Activated T-helper 2 cell treated with anti-CD3 and anti-CD28 coated beads, Interferon-gamma antibody, Interleukin-2, Interleukin-4, amounts not matched to agents 10 μg/mL and 5 μg/mL and 100 μg/mL, durations not matched to agents 14 hours and 24 hours and 36 hours (primary cell): ENCODE measurements at regions not wholly inside any gene's neighbourhood (a gene's known extent, or its start where the extent isn't known, plus 50 kb on each side); places are given as distances from the start of the nearest gene placed in this dataset.
"Not testable (repeated sequence)": the region's sequence is repeated elsewhere in the genome, so short reads cannot be mapped to it uniquely, and the experiment has no call there.

Experiments
- DNase-seq: peaks from one replicate; pipeline ENCODE4 v3.0.0; 2021; ENCODE audit warnings: low spot score
- H3K27ac Mint-ChIP-seq: one replicate; pipeline ENCODE4 v1.8.0; 2021; ENCODE audit warnings: mixed read lengths
- H3K27me3 Mint-ChIP-seq: one replicate; pipeline ENCODE4 v1.8.0; 2021; ENCODE audit warnings: low read depth, mixed read lengths
- H3K36me3 Mint-ChIP-seq: one replicate; pipeline ENCODE4 v1.8.0; 2021; ENCODE audit warnings: low read depth, mixed read lengths
- H3K4me1 Mint-ChIP-seq: one replicate; pipeline ENCODE4 v1.8.0; 2021; ENCODE audit warnings: low read depth, mixed read lengths
- H3K4me3 Mint-ChIP-seq: one replicate; pipeline ENCODE4 v1.8.0; 2021; ENCODE audit warnings: low read depth, mild to moderate bottlenecking, moderate library complexity, mixed read lengths
- H3K9me3 Mint-ChIP-seq: one replicate; pipeline ENCODE4 v1.8.0; 2021; ENCODE audit warnings: mixed read lengths
- intact Hi-C: fragments of 100-400 bp; cut with micrococcal nuclease; formaldehyde crosslinking; loops from one replicate; pipeline ENCODE4 v1.15.1; 2023

DNA sequence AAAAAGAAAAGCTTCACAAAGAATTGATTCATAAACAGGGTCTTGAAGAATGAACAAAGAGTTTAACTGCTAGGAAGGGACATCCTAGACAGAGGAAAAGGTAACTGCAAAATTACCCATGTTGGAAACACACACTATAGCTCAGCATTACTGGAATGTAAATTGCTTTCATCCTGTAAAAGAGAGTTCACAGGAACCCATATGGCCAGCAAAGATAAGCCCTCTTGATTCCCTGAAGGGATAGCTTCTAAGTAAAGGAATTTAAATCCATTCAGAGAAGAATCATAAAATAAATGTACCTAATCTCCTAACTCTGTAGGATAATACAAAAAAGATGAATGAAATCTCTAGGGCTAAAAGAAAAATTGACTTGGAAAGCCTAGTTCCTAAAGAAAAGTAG lies 107.1 kb upstream of the INTU start:
- H3K9me3 Mint-ChIP-seq: no peaks in the 10 kb centered on the region
- no peaks in the 10 kb centered on the region for H3K27me3 Mint-ChIP-seq
- H3K36me3 Mint-ChIP-seq: no peaks in the 10 kb centered on the region
- H3K4me3 Mint-ChIP-seq: no peak overlapping the region
- H3K4me1 Mint-ChIP-seq: no peaks in the 10 kb centered on the region
- intact Hi-C loops: no loop called here
- no peak overlapping the region for H3K27ac Mint-ChIP-seq
- no peak for DNase-seq

- Mint-ChIP-seq H3K9me3 (no peaks in the 10 kb centered on the region), H3K27ac (no peak overlapping the region), H3K4me1 (no peaks in the 10 kb centered on the region), H3K27me3 (no peaks in the 10 kb centered on the region), H3K4me3 (no peak overlapping the region), H3K36me3 (no peaks in the 10 kb centered on the region)
- no peak for DNase-seq
- intact Hi-C loops: no loop called here
Observed at GRCh38 chr4:127528302-127528701, 104.5 kb upstream of the INTU start.

- H3K27me3 Mint-ChIP-seq, DNase-seq, H3K9me3 Mint-ChIP-seq, H3K36me3 Mint-ChIP-seq, H3K4me3 Mint-ChIP-seq, intact Hi-C loops, H3K27ac Mint-ChIP-seq, H3K4me1 Mint-ChIP-seq: not testable (repeated sequence)
Observed at GRCh38 chr4:127529879-127530278, 102.9 kb upstream of the INTU start.

GRCh38 chr4:127533028-127533700 lies 99.6 kb upstream of the INTU start:
- Mint-ChIP-seq H3K4me1 (no peaks in the 10 kb centered on the region), H3K4me3 (no peak overlapping the region), H3K27me3 (no peaks in the 10 kb centered on the region), H3K9me3 (no peaks in the 10 kb centered on the region), H3K36me3 (no peaks in the 10 kb centered on the region), H3K27ac (no peak overlapping the region)
- no peak for DNase-seq
- intact Hi-C loops: no loop called here

- DNase-seq: no peak
- intact Hi-C loops: no loop called here
- no peaks in the 10 kb centered on the region for H3K9me3 Mint-ChIP-seq
- H3K36me3 Mint-ChIP-seq: no peaks in the 10 kb centered on the region
- H3K27me3 Mint-ChIP-seq: no peaks in the 10 kb centered on the region
- H3K4me1 Mint-ChIP-seq: peaks cover 2% of the 10 kb centered on the region
- H3K4me3 Mint-ChIP-seq: no peak overlapping the region
- H3K27ac Mint-ChIP-seq: no peak overlapping the region
Observed at GRCh38 chr4:127534041-127534825, 98.5 kb upstream of the INTU start.

- Mint-ChIP-seq H3K27ac (no peak overlapping the region), H3K27me3 (peaks cover 2% of the 10 kb centered on the region), H3K4me1 (peaks cover 2% of the 10 kb centered on the region), H3K4me3 (no peak overlapping the region), H3K9me3 (no peaks in the 10 kb centered on the region), H3K36me3 (no peaks in the 10 kb centered on the region)
- no peak for DNase-seq
- intact Hi-C loops: no loop called here
Observed at GRCh38 chr4:127538016-127538415, 94.7 kb upstream of the INTU start.

DNA sequence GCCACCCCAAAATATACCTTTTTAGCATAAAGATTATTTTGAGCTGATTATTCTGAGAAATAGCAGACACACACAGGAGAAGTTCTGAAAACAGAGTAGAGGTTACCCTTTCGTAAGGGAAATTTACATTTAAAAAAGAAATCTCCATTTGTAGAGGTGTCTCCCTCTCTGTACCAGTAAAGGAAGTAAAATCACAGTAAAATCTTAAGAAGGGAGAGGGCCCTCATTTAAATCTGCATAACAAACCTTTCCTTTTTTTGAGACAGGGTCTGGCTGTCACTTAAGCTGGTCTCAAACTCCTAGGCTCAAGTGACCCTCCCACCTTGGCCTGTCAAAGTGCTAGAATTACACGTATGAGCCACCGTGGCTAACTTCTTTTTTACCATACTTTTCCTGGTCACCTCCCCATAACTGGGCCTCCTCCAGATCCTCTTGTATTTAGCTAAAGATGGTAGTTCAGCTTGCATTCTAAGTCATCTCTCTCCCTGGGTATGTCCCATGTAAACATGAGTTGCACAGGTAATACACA lies 92.2 kb upstream of the INTU start:
- no peak for DNase-seq
- Mint-ChIP-seq H3K4me3 (no peak overlapping the region), H3K27me3 (peaks cover 2% of the 10 kb centered on the region), H3K36me3 (no peaks in the 10 kb centered on the region), H3K9me3 (no peaks in the 10 kb centered on the region), H3K27ac (no peak overlapping the region), H3K4me1 (peaks cover 2% of the 10 kb centered on the region)
- intact Hi-C loops: no loop called here

GRCh38 chr4:127545271-127545670 lies 87.5 kb upstream of the INTU start:
- Mint-ChIP-seq H3K27ac (no peak overlapping the region), H3K4me1 (no peaks in the 10 kb centered on the region), H3K36me3 (no peaks in the 10 kb centered on the region), H3K9me3 (no peaks in the 10 kb centered on the region), H3K4me3 (no peak overlapping the region), H3K27me3 (peaks cover 2% of the 10 kb centered on the region)
- no peak for DNase-seq
- intact Hi-C loops: no loop called here

DNA sequence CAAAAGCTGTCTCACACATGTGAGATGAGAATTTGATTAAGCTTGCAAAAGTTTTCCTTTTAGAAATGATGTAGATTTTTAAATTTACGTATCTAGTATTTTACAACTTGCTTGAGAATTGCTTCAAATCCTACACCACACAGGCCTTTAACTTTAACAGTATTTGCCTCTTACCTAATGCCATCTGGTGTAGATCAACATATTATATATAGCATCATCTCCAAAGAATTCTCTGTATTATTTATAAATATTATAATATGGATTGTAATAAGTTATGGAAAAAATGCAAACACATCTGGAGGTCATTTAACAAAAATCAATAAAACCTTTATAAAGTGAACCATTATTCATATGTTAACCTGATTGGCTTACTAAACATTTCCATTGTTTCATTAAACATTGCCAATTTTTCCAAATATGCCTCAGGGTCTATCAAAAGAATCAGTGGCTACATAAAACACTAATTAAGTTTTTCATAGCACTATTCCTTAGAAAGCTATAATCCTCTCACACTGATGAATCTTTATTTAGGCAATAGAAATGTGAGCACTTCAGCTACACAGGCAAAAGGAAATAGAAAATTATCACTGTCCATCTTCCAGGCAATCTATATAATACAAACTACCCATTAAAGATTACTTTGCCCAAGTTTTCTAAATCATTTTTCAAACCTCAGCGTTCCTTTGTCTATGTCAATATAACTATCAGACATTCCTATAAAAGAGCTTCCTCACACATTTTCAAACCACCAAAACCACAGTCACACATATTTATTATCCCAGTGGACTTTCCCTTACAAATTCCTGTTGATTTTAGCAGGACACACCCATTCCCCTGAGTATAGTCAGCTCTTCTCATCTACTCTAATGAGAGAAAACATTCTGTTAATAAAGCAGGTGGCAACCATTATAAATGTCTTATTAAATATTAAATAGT lies 83.5 kb upstream of the INTU start:
- no peaks in the 10 kb centered on the region for H3K9me3 Mint-ChIP-seq
- no peaks in the 10 kb centered on the region for H3K36me3 Mint-ChIP-seq
- no peak for DNase-seq
- no peak overlapping the region for H3K4me3 Mint-ChIP-seq
- intact Hi-C loops: no loop called here
- H3K4me1 Mint-ChIP-seq: no peaks in the 10 kb centered on the region
- H3K27me3 Mint-ChIP-seq: no peaks in the 10 kb centered on the region
- no peak overlapping the region for H3K27ac Mint-ChIP-seq

DNA sequence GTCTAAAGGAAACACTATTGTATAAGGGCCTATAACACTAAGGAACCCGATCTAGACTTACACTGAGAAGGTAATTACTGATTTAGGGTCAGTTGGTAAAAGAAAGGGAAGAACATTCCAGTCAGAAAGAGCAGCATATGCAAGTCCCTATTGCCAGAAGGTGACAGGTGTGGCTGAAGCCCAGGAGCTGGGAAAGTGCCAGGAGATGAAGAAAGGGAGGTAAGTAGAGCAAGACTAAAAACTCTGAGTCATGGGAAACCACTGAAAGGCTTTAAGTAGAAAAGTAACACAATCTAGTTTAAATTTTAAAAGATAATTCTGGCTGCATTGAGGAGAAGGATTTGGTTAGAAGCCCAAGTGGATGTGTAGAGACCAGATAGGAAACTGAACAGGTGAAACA lies 77.7 kb upstream of the INTU start:
- no peak for DNase-seq
- H3K4me3 Mint-ChIP-seq: no peak overlapping the region
- H3K9me3 Mint-ChIP-seq: no peaks in the 10 kb centered on the region
- no peaks in the 10 kb centered on the region for H3K36me3 Mint-ChIP-seq
- H3K27me3 Mint-ChIP-seq: no peaks in the 10 kb centered on the region
- H3K27ac Mint-ChIP-seq: no peak overlapping the region
- H3K4me1 Mint-ChIP-seq: no peaks in the 10 kb centered on the region
- intact Hi-C loops: no loop called here

DNA sequence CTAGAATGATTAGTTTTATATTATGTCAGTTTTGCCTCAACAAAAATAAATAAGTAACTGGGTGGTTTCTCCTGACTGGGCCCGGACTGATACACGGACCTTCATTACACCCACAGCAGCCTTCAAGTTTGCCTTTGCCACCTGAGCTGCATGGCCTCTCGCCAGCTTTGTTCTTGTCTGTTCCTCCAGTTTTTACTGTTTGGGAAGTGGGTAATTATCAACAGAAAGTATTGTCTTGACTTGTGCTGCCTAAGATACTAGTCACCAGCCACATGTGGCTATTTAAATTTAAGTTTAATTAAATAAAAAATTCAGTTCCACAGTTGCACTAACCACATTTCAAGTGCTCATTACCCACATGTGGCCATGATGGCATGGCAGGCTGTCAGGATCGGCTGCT lies 74.7 kb upstream of the INTU start:
- Mint-ChIP-seq H3K4me3 (no peak overlapping the region), H3K9me3 (no peaks in the 10 kb centered on the region), H3K36me3 (no peaks in the 10 kb centered on the region), H3K27ac (no peak overlapping the region), H3K4me1 (no peaks in the 10 kb centered on the region), H3K27me3 (no peaks in the 10 kb centered on the region)
- DNase-seq: no peak
- intact Hi-C loops: no loop called here

DNA sequence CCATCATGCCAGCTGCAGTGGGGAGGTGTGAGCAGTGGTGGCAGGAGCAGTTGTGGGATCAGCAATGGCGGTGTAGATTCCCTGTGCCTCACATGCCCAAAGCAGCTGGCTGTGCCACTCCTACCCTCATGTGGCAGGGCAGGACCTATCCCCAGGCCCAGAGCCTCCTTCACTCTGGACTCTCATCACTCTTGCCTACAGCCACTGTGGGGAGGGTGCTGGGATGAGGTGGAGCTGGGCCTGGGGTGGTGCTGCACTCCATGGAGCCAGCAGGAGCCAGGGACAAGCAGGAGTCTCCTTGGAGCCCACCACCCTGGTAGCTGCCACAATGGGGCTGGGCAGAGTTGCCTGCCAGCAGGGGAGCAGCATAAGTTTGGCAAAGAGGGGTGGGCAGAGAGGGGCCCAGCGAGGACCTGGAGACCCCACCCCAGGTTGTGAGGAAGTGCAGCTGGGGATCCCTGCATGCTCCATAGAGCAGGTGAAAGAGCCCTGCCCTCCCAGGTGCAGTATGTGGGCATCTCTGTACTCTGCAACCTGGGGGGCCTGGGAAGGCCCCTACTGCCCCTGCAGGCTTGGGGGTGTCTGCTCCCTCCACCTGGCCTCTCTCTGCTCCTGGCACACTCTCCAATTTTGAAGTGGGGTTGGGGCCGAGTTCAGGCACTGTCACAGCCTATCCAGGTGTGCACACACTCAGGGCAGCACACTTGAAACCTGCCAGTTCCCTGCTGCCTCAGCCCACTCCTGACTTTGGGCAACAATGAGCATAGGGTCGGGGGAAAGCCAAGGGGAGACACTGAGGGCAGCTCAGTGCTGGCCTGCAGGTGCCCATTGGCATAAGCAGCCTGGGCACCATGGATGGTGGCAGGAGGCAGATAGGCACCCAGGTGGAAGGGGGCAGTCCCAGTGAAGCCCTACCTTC lies 74.0 kb upstream of the INTU start:
- no peak for DNase-seq
- Mint-ChIP-seq H3K4me3 (no peak overlapping the region), H3K27ac (no peak overlapping the region), H3K27me3 (no peaks in the 10 kb centered on the region), H3K4me1 (no peaks in the 10 kb centered on the region), H3K36me3 (no peaks in the 10 kb centered on the region), H3K9me3 (no peaks in the 10 kb centered on the region)
- intact Hi-C loops: no loop called here
